A549 (cell line): ENCODE measurements at regions not wholly inside any gene's neighbourhood (a gene's known extent, or its start where the extent isn't known, plus 50 kb on each side); places are given as distances from the start of the nearest gene placed in this dataset.

Experiments used
- CTCF ChIP-seq: fragments of >200 bp; sonication (Bioruptor Twin); formaldehyde crosslinking; IDR thresholded peaks from 3 replicates; pipeline ENCODE4 v1.5.1; 2016
- EP300 ChIP-seq, 2 experiments: fragments of >200 bp; sonication (Bioruptor Twin); formaldehyde crosslinking; IDR thresholded peaks; 2 replicates in 1 of 2; 3 replicates in 1 of 2; pipeline ENCODE4 v1.6.1; 2016 to 2017
- FOSL2 ChIP-seq, 2 experiments: fragments of 450-650 bp in 1 of 2; fragments of >200 bp in 1 of 2; sonication (Bioruptor Twin) in 1 of 2; formaldehyde crosslinking; IDR thresholded peaks; 2 replicates each; pipeline versions ENCODE4 v1.5.0 to v1.6.1; 2016 to 2020; ENCODE audit warnings: mild to moderate bottlenecking in 1 of 2, moderate library complexity in 1 of 2
- KDM1A ChIP-seq: fragments of 200-600 bp; sonication (generic); IDR thresholded peaks from 2 replicates; pipeline ENCODE4 v1.6.1; 2016; ENCODE audit warnings: low read depth, mild to moderate bottlenecking
- PHF8 ChIP-seq: fragments of 200-600 bp; sonication (generic); IDR thresholded peaks from 2 replicates; pipeline ENCODE4 v1.6.1; 2016; ENCODE audit warnings: low read depth, mild to moderate bottlenecking, antibody characterized with exemption, moderate library complexity, borderline replicate concordance
- POLR2AphosphoS2 ChIP-seq: conservative IDR thresholded peaks from 2 replicates; pipeline ENCODE4 v1.6.1; 2012; ENCODE audit warnings: low read length, improper control_type of control experiment, inconsistent platforms
- RAD21 ChIP-seq, 2 experiments: fragments of >200 bp in 1 of 2; sonication (Bioruptor Twin) in 1 of 2; formaldehyde crosslinking in 1 of 2; IDR thresholded peaks in 1 of 2; conservative IDR thresholded peaks in 1 of 2; 2 replicates in 1 of 2; 3 replicates in 1 of 2; pipeline ENCODE4 v1.6.1; 2012 to 2018; ENCODE audit warnings: inconsistent platforms in 1 of 2
- REST ChIP-seq: fragments of 200-600 bp; sonication (generic); IDR thresholded peaks from 2 replicates; pipeline ENCODE4 v1.6.1; 2016; ENCODE audit warnings: antibody characterized with exemption, mild to moderate bottlenecking, moderate library complexity

- no peak for TF ChIP-seq REST
- no peak for TF ChIP-seq FOSL2 (IDR thresholded peaks at IDR 0.05)
- no peak for TF ChIP-seq FOSL2 (CRISPR knock-in tag; IDR thresholded peaks at IDR 0.05)
- no peak for TF ChIP-seq PHF8
- TF ChIP-seq CTCF: no peak
- no peak for TF ChIP-seq POLR2AphosphoS2
- TF ChIP-seq KDM1A: no peak
- no peak for TF ChIP-seq EP300 (IDR thresholded peaks at IDR 0.05)
- TF ChIP-seq RAD21 (conservative IDR thresholded peaks at IDR 0.05 in 1 of 2, IDR thresholded peaks at IDR 0.05 in 1 of 2): no peak
Observed at GRCh38 chr3:63192248-63192647, 85.9 kb upstream of the SYNPR start.
